ENCODE measurements at regions not wholly inside any gene's neighbourhood (a gene's known extent, or its start where the extent isn't known, plus 50 kb on each side); places are given as distances from the start of the nearest gene placed in this dataset.

DNA sequence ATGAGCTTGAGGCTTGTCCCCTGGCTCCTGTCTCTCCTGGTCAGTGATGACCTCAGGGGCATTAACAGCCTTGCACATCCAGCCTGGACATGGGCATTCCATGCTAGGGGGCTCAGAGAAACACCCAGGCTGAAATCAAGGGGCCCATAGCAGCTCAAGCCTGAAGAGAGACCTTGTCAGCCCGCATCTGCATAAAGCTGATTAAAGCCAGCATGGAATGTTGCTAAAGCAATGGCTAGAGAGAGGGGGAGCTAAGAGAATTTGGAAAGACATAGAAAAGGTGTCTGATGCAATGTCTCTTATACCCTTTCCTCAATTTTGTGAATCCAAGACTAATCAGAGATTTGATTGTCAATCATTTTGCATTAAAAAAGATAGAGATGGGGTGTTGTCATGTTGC, 51.4 kb upstream of the WSCD1 start:
- TF ChIP-seq, protein P1, sequence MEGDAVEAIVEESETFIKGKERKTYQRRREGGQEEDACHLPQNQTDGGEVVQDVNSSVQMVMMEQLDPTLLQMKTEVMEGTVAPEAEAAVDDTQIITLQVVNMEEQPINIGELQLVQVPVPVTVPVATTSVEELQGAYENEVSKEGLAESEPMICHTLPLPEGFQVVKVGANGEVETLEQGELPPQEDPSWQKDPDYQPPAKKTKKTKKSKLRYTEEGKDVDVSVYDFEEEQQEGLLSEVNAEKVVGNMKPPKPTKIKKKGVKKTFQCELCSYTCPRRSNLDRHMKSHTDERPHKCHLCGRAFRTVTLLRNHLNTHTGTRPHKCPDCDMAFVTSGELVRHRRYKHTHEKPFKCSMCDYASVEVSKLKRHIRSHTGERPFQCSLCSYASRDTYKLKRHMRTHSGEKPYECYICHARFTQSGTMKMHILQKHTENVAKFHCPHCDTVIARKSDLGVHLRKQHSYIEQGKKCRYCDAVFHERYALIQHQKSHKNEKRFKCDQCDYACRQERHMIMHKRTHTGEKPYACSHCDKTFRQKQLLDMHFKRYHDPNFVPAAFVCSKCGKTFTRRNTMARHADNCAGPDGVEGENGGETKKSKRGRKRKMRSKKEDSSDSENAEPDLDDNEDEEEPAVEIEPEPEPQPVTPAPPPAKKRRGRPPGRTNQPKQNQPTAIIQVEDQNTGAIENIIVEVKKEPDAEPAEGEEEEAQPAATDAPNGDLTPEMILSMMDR (IDR thresholded peaks at IDR 0.05): no peak
- TF ChIP-seq EP300 (IDR thresholded peaks at IDR 0.05) (no peak), POLR2A (IDR thresholded peaks at IDR 0.05) (no peak)

Measured in tibial nerve (tissue), 4 donors.